ENCODE measurements at regions not wholly inside any gene's neighbourhood (a gene's known extent, or its start where the extent isn't known, plus 50 kb on each side); places are given as distances from the start of the nearest gene placed in this dataset.

DNA sequence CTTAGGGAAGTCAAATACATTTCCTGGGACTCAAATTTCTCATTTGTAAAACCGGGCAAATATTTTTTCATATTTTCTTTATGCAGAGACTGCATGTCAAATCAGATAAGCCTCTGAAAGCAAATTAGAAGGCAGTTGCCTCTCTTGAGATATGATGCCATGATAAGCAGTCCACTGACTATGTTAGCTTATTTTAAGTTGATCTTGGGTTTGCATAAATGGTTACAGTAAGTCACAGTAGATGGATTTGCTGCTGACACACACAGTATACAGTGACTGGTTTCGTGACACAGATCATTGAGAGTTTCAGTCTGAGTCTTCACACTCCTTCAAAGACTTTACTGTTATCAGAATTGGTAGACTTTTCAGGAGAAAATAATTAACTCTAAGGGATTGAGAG, 927.6 kb upstream of the CDH8 start:
- TF ChIP-seq EZH2phosphoT487 (IDR thresholded peaks at IDR 0.05; ENCODE audit: low read length) = no peak
- TF ChIP-seq, protein P1, sequence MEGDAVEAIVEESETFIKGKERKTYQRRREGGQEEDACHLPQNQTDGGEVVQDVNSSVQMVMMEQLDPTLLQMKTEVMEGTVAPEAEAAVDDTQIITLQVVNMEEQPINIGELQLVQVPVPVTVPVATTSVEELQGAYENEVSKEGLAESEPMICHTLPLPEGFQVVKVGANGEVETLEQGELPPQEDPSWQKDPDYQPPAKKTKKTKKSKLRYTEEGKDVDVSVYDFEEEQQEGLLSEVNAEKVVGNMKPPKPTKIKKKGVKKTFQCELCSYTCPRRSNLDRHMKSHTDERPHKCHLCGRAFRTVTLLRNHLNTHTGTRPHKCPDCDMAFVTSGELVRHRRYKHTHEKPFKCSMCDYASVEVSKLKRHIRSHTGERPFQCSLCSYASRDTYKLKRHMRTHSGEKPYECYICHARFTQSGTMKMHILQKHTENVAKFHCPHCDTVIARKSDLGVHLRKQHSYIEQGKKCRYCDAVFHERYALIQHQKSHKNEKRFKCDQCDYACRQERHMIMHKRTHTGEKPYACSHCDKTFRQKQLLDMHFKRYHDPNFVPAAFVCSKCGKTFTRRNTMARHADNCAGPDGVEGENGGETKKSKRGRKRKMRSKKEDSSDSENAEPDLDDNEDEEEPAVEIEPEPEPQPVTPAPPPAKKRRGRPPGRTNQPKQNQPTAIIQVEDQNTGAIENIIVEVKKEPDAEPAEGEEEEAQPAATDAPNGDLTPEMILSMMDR (IDR thresholded peaks at IDR 0.05; ENCODE audit: low read length) = no peak
